HCT116 (cell line): ENCODE measurements at regions not wholly inside any gene's neighbourhood (a gene's known extent, or its start where the extent isn't known, plus 50 kb on each side); places are given as distances from the start of the nearest gene placed in this dataset.

Experiments used
- CEBPB ChIP-seq: IDR thresholded peaks from 2 replicates; pipeline ENCODE4 v1.6.1; 2012; ENCODE audit warnings: low read depth
- EZH2 ChIP-seq: fragments of 200-600 bp; sonication (generic); IDR thresholded peaks from 2 replicates; pipeline ENCODE4 v1.6.1; 2017; ENCODE audit warnings: antibody characterized with exemption, mixed run types
- EZH2phosphoT487 ChIP-seq: fragments of 200-600 bp; IDR thresholded peaks from 2 replicates; pipeline ENCODE4 v1.6.1; 2018; ENCODE audit warnings: antibody characterized with exemption, borderline replicate concordance
- POLR2A ChIP-seq: IDR thresholded peaks from 2 replicates; pipeline ENCODE4 v1.7.0; 2011; ENCODE audit warnings: borderline replicate concordance; ENCODE audit not compliant: insufficient read depth, insufficient read length; ENCODE audit errors: extremely low read depth
- TF ChIP-seq, protein P1 (sequence below): IDR thresholded peaks from 2 replicates; pipeline ENCODE4 v1.6.1; 2012; ENCODE audit warnings: low read depth
- TF ChIP-seq, protein P2 (sequence below), 3 experiments: fragments of 200-600 bp in 1 of 3; sonication (generic) in 1 of 3; IDR thresholded peaks in 2 of 3; conservative IDR thresholded peaks in 1 of 3; 2 replicates each; pipeline ENCODE4 v1.5.1; 2012 to 2017; ENCODE audit warnings: low read depth in 2 of 3, low read length in 2 of 3, antibody characterized with exemption in 1 of 3, borderline replicate concordance in 1 of 3, control low read depth in 1 of 3, mild to moderate bottlenecking in 1 of 3, mixed read lengths in 1 of 3, mixed run types in 1 of 3, moderate library complexity in 1 of 3; ENCODE audit not compliant: insufficient read depth in 1 of 3
- TF ChIP-seq, protein P3 (sequence below): IDR thresholded peaks from 2 replicates; pipeline ENCODE4 v1.6.1; 2012

DNA sequence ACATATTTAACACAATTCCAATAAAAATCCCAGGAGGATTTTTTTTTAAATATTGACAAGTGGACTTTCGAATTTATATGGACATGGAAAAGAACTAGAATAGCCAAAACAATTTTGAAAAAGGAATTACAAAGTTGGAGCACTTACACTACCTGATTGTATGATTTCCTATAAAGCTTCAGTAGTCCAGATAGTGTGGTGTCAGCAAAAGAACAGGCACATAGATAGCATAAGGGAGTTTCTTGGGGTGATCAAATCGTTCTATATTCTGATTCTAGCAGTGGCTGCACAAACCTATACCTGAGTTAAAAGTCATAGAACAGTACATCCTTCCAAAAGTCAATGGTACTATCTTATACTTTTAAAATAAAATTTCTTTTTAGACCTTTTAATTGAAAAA, 66.4 kb upstream of the CES5A start:
- TF ChIP-seq EZH2phosphoT487 = no peak
- TF ChIP-seq, protein P1, sequence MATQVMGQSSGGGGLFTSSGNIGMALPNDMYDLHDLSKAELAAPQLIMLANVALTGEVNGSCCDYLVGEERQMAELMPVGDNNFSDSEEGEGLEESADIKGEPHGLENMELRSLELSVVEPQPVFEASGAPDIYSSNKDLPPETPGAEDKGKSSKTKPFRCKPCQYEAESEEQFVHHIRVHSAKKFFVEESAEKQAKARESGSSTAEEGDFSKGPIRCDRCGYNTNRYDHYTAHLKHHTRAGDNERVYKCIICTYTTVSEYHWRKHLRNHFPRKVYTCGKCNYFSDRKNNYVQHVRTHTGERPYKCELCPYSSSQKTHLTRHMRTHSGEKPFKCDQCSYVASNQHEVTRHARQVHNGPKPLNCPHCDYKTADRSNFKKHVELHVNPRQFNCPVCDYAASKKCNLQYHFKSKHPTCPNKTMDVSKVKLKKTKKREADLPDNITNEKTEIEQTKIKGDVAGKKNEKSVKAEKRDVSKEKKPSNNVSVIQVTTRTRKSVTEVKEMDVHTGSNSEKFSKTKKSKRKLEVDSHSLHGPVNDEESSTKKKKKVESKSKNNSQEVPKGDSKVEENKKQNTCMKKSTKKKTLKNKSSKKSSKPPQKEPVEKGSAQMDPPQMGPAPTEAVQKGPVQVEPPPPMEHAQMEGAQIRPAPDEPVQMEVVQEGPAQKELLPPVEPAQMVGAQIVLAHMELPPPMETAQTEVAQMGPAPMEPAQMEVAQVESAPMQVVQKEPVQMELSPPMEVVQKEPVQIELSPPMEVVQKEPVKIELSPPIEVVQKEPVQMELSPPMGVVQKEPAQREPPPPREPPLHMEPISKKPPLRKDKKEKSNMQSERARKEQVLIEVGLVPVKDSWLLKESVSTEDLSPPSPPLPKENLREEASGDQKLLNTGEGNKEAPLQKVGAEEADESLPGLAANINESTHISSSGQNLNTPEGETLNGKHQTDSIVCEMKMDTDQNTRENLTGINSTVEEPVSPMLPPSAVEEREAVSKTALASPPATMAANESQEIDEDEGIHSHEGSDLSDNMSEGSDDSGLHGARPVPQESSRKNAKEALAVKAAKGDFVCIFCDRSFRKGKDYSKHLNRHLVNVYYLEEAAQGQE = no peak
- no peak for TF ChIP-seq EZH2
- TF ChIP-seq, protein P2, sequence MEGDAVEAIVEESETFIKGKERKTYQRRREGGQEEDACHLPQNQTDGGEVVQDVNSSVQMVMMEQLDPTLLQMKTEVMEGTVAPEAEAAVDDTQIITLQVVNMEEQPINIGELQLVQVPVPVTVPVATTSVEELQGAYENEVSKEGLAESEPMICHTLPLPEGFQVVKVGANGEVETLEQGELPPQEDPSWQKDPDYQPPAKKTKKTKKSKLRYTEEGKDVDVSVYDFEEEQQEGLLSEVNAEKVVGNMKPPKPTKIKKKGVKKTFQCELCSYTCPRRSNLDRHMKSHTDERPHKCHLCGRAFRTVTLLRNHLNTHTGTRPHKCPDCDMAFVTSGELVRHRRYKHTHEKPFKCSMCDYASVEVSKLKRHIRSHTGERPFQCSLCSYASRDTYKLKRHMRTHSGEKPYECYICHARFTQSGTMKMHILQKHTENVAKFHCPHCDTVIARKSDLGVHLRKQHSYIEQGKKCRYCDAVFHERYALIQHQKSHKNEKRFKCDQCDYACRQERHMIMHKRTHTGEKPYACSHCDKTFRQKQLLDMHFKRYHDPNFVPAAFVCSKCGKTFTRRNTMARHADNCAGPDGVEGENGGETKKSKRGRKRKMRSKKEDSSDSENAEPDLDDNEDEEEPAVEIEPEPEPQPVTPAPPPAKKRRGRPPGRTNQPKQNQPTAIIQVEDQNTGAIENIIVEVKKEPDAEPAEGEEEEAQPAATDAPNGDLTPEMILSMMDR (IDR thresholded peaks at IDR 0.05 in 2 of 3, conservative IDR thresholded peaks at IDR 0.05 in 1 of 3; ENCODE audit: borderline replicate concordance in 1 of 3, insufficient read depth in 1 of 3, low read depth in 2 of 3, low read length in 2 of 3) = no peak
- no peak for TF ChIP-seq POLR2A
- TF ChIP-seq CEBPB = no peak
- TF ChIP-seq, protein P3, sequence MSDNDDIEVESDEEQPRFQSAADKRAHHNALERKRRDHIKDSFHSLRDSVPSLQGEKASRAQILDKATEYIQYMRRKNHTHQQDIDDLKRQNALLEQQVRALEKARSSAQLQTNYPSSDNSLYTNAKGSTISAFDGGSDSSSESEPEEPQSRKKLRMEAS = no peak
